ENCODE measurements at regions not wholly inside any gene's neighbourhood (a gene's known extent, or its start where the extent isn't known, plus 50 kb on each side); places are given as distances from the start of the nearest gene placed in this dataset.

DNA sequence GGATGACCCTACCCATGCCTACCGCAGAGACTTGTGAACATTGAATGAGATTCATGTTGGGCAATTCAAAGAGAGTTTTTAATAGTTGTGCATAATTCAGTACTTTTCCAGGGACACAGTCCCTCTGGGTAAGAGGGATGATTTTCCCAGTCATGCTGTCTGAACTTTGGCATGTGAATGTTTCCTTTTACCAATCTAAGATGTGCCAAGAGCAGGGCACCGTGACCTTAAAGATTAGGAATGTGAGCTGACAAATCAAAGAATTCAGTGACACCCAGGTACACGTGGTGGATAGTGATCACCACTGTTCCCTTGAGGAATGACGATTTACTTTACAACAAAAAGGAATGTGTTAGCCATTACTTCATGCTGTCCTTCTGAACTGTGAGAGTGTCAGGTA lies 515.6 kb downstream of the PPARGC1A start:
- Histone ChIP-seq H3K9me3 (ENCODE audit: control insufficient read depth, insufficient read depth, low read depth, low read length) (no peaks in the 10 kb centered on the region), H3K4me3 (ENCODE audit: low read depth in 2 of 2, low read length in 2 of 2) (no peak overlapping the region), H3K4me1 (ENCODE audit: control insufficient read depth, insufficient read depth, low read length) (no peaks in the 10 kb centered on the region), H3K27me3 (ENCODE audit: control insufficient read depth, insufficient read depth, low read length) (no peaks in the 10 kb centered on the region), H3K27ac (ENCODE audit: low read length) (no peak overlapping the region), H3K36me3 (ENCODE audit: control insufficient read depth, insufficient read depth, low read length) (no peaks in the 10 kb centered on the region)
- in situ Hi-C loops (cut with HindIII; ENCODE audit: low pct_unique_long_range_greater_than_20kb, low sequenced_read_pairs) (no loop called here), intact Hi-C loops (cut with micrococcal nuclease; ENCODE audit: unreplicated experiment) (no loop called here)
- ChIA-PET CTCF (no interaction called here), POLR2A (no interaction called here)
- ATAC-seq (no peak), DNase-seq (ENCODE audit: low read depth, low spot score) (no peak)
- TF ChIP-seq, protein P1, sequence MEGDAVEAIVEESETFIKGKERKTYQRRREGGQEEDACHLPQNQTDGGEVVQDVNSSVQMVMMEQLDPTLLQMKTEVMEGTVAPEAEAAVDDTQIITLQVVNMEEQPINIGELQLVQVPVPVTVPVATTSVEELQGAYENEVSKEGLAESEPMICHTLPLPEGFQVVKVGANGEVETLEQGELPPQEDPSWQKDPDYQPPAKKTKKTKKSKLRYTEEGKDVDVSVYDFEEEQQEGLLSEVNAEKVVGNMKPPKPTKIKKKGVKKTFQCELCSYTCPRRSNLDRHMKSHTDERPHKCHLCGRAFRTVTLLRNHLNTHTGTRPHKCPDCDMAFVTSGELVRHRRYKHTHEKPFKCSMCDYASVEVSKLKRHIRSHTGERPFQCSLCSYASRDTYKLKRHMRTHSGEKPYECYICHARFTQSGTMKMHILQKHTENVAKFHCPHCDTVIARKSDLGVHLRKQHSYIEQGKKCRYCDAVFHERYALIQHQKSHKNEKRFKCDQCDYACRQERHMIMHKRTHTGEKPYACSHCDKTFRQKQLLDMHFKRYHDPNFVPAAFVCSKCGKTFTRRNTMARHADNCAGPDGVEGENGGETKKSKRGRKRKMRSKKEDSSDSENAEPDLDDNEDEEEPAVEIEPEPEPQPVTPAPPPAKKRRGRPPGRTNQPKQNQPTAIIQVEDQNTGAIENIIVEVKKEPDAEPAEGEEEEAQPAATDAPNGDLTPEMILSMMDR (IDR thresholded peaks at IDR 0.05), result no peak
- TF ChIP-seq TCF7L2 (IDR thresholded peaks at IDR 0.05; ENCODE audit: low read depth, low read length) (no peak), SIN3A (IDR thresholded peaks at IDR 0.05; ENCODE audit: borderline replicate concordance, insufficient read depth, low read depth, low read length) (no peak), POLR2AphosphoS5 (IDR thresholded peaks at IDR 0.05; ENCODE audit: low read depth, low read length) (no peak)
- no TSS peak for BruUV-seq (replicated peaks)

- ATAC-seq (no peak), DNase-seq (ENCODE audit: low read depth, low spot score) (no peak)
- no peaks in the 10 kb centered on the region for H3K9me3 ChIP-seq (ENCODE audit: control insufficient read depth, insufficient read depth, low read depth, low read length)
- no peaks in the 10 kb centered on the region for H3K36me3 ChIP-seq (ENCODE audit: control insufficient read depth, insufficient read depth, low read length)
- TF ChIP-seq, protein P1 (IDR thresholded peaks at IDR 0.05), result no peak
- no peak for TF ChIP-seq POLR2AphosphoS5 (IDR thresholded peaks at IDR 0.05; ENCODE audit: low read depth, low read length)
- no peak for TF ChIP-seq SIN3A (IDR thresholded peaks at IDR 0.05; ENCODE audit: borderline replicate concordance, insufficient read depth, low read depth, low read length)
- no peak for TF ChIP-seq TCF7L2 (IDR thresholded peaks at IDR 0.05; ENCODE audit: low read depth, low read length)
- TF ChIP-seq, protein P2, sequence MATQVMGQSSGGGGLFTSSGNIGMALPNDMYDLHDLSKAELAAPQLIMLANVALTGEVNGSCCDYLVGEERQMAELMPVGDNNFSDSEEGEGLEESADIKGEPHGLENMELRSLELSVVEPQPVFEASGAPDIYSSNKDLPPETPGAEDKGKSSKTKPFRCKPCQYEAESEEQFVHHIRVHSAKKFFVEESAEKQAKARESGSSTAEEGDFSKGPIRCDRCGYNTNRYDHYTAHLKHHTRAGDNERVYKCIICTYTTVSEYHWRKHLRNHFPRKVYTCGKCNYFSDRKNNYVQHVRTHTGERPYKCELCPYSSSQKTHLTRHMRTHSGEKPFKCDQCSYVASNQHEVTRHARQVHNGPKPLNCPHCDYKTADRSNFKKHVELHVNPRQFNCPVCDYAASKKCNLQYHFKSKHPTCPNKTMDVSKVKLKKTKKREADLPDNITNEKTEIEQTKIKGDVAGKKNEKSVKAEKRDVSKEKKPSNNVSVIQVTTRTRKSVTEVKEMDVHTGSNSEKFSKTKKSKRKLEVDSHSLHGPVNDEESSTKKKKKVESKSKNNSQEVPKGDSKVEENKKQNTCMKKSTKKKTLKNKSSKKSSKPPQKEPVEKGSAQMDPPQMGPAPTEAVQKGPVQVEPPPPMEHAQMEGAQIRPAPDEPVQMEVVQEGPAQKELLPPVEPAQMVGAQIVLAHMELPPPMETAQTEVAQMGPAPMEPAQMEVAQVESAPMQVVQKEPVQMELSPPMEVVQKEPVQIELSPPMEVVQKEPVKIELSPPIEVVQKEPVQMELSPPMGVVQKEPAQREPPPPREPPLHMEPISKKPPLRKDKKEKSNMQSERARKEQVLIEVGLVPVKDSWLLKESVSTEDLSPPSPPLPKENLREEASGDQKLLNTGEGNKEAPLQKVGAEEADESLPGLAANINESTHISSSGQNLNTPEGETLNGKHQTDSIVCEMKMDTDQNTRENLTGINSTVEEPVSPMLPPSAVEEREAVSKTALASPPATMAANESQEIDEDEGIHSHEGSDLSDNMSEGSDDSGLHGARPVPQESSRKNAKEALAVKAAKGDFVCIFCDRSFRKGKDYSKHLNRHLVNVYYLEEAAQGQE (IDR thresholded peaks at IDR 0.05; ENCODE audit: insufficient read depth in 1 of 2, low read depth in 2 of 2, low read length in 1 of 2), result no peak
- BruUV-seq (replicated peaks), result no TSS peak
- intact Hi-C loops (cut with micrococcal nuclease; ENCODE audit: unreplicated experiment), result no loop called here
- H3K4me1 ChIP-seq (ENCODE audit: control insufficient read depth, insufficient read depth, low read length), result no peaks in the 10 kb centered on the region
- ChIA-PET CTCF (no interaction called here), POLR2A (no interaction called here)
- H3K4me3 ChIP-seq (ENCODE audit: low read depth in 2 of 2, low read length in 2 of 2), result no peak overlapping the region
- in situ Hi-C loops (cut with HindIII; ENCODE audit: low pct_unique_long_range_greater_than_20kb, low sequenced_read_pairs), result no loop called here
- H3K27ac ChIP-seq (ENCODE audit: low read length), result no peak overlapping the region
- no peaks in the 10 kb centered on the region for H3K27me3 ChIP-seq (ENCODE audit: control insufficient read depth, insufficient read depth, low read length)
Observed at GRCh38 chr4:23373261-23373660, 516.6 kb downstream of the PPARGC1A start.
